ENCODE measurements at regions not wholly inside any gene's neighbourhood (a gene's known extent, or its start where the extent isn't known, plus 50 kb on each side); places are given as distances from the start of the nearest gene placed in this dataset.
A peak's percentile ranks its signal among the peaks of the same experiment; 100 is the strongest.

GRCh38 chr3:153443961-153444360 is 281.9 kb downstream of the RAP2B start:
- TF ChIP-seq EZH2 (IDR thresholded peaks at IDR 0.05), result no peak
- TF ChIP-seq, protein P1, sequence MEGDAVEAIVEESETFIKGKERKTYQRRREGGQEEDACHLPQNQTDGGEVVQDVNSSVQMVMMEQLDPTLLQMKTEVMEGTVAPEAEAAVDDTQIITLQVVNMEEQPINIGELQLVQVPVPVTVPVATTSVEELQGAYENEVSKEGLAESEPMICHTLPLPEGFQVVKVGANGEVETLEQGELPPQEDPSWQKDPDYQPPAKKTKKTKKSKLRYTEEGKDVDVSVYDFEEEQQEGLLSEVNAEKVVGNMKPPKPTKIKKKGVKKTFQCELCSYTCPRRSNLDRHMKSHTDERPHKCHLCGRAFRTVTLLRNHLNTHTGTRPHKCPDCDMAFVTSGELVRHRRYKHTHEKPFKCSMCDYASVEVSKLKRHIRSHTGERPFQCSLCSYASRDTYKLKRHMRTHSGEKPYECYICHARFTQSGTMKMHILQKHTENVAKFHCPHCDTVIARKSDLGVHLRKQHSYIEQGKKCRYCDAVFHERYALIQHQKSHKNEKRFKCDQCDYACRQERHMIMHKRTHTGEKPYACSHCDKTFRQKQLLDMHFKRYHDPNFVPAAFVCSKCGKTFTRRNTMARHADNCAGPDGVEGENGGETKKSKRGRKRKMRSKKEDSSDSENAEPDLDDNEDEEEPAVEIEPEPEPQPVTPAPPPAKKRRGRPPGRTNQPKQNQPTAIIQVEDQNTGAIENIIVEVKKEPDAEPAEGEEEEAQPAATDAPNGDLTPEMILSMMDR (IDR thresholded peaks at IDR 0.05 in 2 of 3, conservative IDR thresholded peaks at IDR 0.05 in 1 of 3; ENCODE audit: borderline replicate concordance in 1 of 3, insufficient read depth in 1 of 3, low read depth in 2 of 3, low read length in 2 of 3), result peak; percentile 18 to 48 (median 27); a peak in 4 of 6 replicates
- no peak for TF ChIP-seq ZFX (IDR thresholded peaks at IDR 0.05)
- TF ChIP-seq FOSL1 (IDR thresholded peaks at IDR 0.05; ENCODE audit: low read depth), result no peak
- peak; percentile 54; the same call in 1 of the 2 replicates for TF ChIP-seq RAD21 (IDR thresholded peaks at IDR 0.05; ENCODE audit: low read depth)
- TF ChIP-seq POLR2AphosphoS5 (IDR thresholded peaks at IDR 0.05; ENCODE audit: low read depth, low read length), result no peak
- no peak for TF ChIP-seq ELF1 (IDR thresholded peaks at IDR 0.05; ENCODE audit: borderline replicate concordance, low read depth)
- TF ChIP-seq CBX3 (IDR thresholded peaks at IDR 0.05; ENCODE audit: low read depth), result no peak
- TF ChIP-seq CEBPB (IDR thresholded peaks at IDR 0.05; ENCODE audit: low read depth), result no peak
- TF ChIP-seq, protein P2, sequence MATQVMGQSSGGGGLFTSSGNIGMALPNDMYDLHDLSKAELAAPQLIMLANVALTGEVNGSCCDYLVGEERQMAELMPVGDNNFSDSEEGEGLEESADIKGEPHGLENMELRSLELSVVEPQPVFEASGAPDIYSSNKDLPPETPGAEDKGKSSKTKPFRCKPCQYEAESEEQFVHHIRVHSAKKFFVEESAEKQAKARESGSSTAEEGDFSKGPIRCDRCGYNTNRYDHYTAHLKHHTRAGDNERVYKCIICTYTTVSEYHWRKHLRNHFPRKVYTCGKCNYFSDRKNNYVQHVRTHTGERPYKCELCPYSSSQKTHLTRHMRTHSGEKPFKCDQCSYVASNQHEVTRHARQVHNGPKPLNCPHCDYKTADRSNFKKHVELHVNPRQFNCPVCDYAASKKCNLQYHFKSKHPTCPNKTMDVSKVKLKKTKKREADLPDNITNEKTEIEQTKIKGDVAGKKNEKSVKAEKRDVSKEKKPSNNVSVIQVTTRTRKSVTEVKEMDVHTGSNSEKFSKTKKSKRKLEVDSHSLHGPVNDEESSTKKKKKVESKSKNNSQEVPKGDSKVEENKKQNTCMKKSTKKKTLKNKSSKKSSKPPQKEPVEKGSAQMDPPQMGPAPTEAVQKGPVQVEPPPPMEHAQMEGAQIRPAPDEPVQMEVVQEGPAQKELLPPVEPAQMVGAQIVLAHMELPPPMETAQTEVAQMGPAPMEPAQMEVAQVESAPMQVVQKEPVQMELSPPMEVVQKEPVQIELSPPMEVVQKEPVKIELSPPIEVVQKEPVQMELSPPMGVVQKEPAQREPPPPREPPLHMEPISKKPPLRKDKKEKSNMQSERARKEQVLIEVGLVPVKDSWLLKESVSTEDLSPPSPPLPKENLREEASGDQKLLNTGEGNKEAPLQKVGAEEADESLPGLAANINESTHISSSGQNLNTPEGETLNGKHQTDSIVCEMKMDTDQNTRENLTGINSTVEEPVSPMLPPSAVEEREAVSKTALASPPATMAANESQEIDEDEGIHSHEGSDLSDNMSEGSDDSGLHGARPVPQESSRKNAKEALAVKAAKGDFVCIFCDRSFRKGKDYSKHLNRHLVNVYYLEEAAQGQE (IDR thresholded peaks at IDR 0.05; ENCODE audit: low read depth), result no peak
- TF ChIP-seq YY1 (IDR thresholded peaks at IDR 0.05; ENCODE audit: extremely low read depth, insufficient replicate concordance, low read depth, low read length), result no peak
- TF ChIP-seq SIN3A (IDR thresholded peaks at IDR 0.05; ENCODE audit: low read depth), result no peak
- TF ChIP-seq, protein P3, sequence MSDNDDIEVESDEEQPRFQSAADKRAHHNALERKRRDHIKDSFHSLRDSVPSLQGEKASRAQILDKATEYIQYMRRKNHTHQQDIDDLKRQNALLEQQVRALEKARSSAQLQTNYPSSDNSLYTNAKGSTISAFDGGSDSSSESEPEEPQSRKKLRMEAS (IDR thresholded peaks at IDR 0.05), result no peak

Measured in HCT116 (cell line).